ENCODE measurements at regions not wholly inside any gene's neighbourhood (a gene's known extent, or its start where the extent isn't known, plus 50 kb on each side); places are given as distances from the start of the nearest gene placed in this dataset.

- no peak for TF ChIP-seq CTCF (IDR thresholded peaks at IDR 0.05)
- no peak for TF ChIP-seq POLR2AphosphoS5 (IDR thresholded peaks at IDR 0.05)
Observed at GRCh38 chr6:1229808-1230207, 82.1 kb upstream of the FOXQ1 start.
